GM21360 (cell line): ENCODE measurements at regions not wholly inside any gene's neighbourhood (a gene's known extent, or its start where the extent isn't known, plus 50 kb on each side); places are given as distances from the start of the nearest gene placed in this dataset.

Experiments used
- ATAC-seq: cut with Tn5 transposase; IDR thresholded peaks from one replicate; pipeline ENCODE4 v1.9.1; 2021; ENCODE audit warnings: mild to moderate bottlenecking, moderate library complexity; ENCODE audit not compliant: unreplicated experiment

DNA sequence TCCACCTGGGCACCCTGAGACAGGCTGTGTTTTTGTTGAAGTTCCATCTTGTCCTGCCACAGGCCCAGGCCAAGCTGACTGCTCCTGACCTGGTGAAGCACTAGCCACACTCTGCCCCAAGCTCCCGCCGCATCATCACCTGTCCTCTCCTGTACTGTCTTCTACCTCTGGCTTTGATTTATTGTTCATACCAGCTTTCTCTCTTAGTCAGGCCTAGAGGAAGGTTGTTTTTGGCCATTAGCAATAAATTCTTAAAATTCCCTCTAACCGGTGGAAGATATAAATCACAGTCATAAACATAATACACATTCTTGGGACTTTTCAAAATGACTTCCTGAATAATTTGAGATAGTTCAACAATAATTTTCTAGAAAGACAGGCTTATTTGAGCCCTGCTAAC lies 169.4 kb downstream of the DAD1 start:
- no peak for ATAC-seq

DNA sequence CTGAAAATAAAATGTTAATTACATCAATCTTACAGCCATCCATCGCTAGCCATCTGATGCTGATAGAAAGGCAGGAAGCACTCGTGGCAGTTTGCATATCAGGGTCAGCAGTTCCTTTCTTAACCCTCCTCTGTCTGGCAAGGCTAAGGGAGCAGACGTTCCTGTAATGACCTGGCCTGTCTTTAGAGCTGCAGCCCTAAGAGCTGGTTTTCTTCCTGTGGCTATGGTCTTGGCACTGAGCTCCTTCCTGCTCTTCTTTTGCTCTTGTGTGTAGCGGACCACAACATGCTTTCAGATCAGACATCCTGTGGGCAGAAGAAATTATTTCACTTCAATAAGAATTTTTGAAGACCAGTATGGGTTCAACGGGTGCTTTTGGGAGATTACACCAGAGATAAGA lies 170.4 kb downstream of the DAD1 start:
- ATAC-seq = no peak

DNA sequence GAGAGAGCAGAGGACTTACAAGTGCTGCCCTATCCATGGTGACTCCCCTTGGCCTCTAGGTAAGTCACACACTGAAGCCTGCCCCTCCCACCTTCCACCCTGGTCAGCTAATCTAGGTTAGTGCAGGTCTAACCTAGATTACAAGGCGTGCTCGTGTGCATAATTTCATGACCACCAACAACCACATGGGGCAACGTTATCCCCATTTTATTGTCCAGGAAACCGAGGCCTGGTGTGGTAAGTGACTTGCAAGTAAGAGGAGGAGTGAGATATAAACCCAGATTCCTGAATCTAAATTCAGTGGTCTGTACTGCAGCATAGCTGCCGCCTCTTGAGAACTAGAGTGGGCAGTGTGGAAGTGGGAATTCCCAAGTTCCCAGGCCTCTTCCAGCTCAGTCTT lies 171.1 kb downstream of the DAD1 start:
- no peak for ATAC-seq

DNA sequence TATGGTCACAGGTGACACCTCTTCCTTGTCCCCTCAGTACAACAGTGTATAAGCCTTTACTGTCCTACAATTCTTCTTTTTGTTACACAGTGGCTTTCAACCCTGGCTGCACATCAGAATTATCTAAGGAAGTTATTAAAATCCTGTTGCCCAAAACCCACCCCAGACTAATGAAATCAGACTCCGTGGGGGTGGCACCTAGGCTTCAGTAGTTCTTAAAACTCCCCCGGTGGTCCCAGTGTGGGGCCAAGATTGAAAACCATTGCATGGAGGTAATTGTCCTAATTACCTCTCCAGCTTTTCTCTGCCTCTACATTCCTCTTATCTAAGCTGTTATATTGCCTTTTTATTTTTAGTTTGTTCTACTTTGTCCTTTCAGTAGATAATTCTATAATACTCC lies 172.8 kb downstream of the DAD1 start:
- no peak for ATAC-seq

DNA sequence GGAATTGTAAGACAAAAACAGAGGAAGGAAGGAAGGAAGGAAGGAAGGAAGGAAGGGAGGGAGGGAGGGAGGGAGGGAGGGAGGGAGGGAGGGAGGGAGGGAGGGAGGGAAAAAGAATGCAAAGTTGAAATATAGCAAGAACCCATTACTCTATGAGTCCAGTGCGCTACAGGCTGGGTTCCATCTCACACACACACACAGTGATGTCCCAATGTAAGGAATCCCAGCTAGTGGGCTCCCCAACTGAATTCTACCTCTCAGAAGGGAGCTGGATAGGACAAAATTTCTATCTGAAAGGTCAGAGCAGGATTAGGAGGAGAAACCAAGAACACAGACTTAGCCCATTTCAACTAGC lies 173.4 kb downstream of the DAD1 start:
- ATAC-seq = no peak

DNA sequence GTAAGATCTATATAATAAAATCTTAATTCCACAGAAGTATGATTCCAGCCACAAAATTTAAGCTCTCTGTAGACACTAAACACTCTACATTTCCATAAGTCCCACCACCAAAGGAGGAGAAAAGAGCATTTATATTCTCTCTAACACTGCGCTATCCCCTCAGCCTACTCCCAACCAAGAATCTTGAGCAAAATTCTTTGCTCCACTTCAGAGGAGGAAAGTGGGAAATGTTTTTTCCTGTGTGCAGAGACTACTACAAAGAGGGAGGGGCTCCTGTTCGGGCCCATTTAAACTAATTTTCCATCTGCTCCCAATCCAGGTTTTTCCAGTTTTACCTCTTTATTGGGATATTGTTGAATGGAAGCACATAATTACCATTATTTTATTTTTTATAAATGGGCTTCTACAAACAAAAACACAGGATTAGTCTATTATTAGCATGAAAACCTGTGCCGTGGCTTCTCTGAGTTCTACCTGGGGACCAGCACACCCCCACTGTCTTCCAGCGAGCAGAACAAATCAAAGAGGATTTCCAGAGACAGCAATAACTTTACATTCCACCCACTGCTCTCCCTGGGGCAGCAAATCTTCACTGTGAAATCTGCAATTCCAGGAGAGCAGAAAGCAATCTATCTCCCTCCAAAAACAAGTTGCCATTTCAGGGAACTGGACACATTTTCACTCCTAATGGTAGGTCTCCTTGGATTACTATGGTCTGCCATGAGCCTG lies 174.0 kb downstream of the DAD1 start:
- no peak for ATAC-seq

DNA sequence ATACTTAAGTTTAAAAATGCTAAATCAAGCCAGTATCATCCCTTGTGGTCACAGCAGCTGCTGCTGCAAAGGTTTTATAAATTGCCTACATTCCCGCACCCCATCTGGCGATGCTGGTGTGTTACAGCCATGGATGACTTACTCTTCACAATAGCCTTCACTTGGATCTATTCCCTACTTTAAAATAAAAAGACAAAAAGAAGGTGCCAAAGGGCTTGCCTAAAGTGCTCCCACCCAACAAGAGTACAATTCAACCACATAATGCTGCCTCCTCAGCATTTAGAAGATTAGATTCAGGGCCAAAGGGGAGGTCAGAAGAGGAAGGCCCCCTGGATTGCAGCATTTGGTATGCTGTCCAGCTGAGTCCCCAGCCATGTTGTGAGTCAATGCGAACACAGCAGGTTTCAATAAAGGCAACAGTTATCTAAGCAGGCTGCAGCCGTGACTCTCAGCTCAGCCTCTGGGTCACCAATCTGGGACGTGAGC lies 176.1 kb downstream of the DAD1 start:
- no peak for ATAC-seq

DNA sequence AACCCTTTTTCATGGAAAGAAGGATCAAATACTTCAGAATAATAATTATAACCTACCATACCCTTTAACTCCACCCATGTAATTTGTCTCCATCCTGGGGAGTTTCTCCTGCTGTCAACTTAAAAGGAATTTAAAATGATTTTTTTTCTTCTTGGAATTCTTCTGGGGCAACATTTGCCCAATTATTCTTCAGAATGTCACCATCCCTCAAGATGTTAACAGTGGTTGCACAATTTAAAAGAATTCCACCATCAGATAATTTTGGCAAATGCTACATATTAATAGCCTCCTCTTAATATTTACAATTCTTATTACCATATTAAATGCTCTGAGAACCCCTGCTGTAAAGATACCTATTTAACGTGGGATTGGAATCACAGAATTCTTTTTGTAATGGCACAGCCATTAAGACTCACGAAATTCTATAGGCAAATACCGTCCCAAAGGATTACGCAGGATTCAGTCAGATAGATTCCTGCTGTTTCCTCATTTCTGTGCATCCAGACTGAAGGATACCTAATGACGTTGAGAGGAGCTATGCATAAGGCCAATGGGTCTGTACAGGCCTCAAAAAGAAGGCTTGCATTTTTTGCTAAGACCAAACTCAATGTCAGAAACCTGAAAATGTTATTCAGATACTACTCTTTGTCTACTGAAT lies 177.5 kb downstream of the DAD1 start:
- no peak for ATAC-seq

DNA sequence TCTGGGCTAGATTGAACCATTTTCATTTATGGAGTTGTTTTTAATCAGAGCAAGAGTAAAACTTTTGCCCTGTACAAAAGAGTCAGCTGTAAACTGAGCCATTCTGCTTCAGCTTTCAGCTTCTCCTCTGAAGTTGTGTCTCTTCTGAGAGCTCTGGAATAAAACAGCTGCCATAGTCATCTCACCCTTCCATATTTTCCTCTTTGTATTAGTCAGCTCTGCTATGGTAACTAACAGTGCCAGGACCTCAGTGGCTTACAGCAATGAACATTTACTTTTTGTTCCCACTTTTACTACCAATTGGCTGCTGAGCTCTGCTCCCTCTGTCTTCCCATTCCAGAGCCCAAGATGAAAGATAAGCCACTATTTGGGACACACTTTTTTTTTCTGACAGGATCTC lies 178.5 kb downstream of the DAD1 start:
- no peak for ATAC-seq

DNA sequence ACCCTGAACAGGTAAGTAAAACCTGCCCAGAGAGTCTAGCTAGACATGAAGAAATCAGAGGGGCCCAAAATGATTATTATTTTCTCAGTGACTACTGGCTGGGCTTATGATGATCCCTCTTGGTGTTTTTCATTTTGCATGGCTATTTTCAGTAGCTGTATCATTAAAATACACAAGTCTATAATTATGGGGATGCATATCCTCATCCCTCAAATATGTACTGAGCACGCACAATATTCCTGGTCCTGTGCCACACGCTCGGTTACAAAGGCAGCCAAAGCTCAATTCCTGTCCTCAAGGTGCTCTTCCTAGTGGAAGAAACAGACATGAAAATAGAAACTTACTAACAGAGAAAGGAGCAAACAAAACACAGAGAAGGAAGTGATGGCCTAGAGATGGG lies 180.0 kb downstream of the DAD1 start:
- ATAC-seq = no peak

DNA sequence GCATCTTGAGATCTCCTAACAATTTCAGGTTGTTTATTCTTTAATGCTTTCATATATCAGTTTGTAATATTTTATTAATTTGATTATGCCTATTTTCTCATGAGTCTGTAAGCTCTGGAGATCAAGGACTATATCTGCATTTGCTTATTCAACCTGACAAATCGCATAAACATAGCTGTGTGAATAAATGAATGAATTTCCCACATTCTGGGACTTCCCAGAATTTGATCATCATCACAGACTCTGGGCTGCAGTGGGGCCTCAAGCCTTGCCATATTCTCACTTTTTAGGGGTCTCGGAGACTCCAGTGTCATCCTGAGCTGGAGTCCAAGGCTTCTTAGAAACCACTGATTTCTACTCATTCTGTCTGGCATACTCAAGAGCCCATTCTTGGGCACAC lies 180.5 kb downstream of the DAD1 start:
- ATAC-seq = no peak

DNA sequence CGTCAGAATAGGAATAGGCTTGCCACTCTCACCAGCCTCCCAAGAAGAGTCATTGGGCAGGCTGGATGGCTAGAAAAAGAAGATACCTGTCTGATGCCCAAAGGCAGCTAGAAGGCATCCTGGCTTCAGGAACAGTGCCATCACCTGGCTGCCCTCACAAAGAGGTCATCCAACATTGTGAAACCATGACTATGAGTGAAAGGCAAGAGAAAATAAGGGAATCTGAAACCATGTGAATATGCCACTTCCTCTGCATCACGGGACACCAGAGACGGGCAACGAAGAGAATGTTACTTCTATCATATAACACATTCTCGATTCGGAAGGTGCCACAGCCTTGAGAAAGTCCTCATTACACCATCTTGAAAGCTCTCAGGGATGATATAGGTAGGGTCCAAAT lies 182.0 kb downstream of the DAD1 start:
- no peak for ATAC-seq

DNA sequence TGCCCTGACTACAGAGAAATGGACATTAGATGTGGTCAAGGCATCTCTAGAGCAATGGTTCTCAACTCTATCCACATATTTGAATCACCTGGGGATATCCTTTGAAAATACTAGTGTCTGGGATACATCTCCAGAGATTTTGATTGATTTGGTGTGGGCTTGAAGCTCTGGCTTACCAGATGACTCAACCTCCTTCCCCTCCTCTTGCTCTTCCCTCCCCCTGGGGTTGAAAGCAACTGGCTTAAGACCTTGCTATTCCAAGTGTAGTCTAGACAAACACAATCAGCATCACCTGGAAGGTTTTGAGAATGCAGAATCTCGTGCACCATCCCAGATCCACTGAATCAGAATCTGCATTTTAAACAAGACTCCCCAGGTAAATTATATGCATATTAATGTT lies 183.8 kb downstream of the DAD1 start:
- no peak for ATAC-seq

DNA sequence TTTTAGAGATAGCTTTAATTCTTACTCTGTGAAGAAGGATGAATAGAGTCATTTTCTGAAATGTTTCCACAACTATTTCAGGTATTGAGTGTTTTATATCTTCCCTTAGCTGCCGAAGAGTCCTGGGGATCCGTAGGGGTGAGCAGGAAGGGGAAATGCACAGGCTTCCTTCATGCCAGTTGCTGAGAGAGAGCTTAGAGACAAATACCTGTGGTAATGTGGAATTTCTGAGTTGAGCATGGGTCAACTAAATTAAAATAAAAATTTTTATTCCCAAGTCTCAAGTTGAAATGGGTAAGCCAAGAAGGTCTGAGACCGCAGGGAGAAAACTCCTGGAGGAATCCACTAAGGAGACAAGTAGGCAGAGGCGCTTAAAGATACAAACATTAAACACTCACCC lies 185.7 kb downstream of the DAD1 start:
- ATAC-seq = no peak

DNA sequence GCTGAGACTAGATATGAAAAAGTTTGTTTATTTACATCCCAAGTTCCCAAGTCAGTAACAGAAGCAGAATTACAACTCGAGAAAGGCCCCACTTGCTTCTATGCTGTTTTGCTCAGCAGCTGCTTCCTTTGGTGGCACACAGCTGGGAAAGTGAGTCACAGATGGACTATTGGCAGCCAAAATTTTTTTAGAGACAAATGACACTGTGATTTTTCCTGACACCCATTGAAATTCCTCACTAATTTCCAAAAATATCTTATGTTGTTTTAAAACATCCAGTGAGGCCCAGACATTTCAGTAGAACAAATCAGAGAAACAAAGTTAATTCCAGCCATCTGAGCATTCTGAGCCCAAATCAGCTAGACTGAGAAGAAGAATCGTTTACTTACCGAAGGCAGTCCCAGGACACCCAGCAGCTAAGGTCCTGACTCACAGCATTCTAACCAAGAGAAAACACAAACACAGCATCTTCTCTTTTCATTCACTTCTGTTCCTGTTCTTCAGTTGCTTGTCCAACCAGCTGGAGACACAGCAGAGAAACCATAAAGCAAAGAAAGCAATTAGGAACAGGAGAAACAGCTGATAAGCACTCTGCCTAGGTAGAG lies 188.3 kb downstream of the DAD1 start:
- ATAC-seq = no peak

DNA sequence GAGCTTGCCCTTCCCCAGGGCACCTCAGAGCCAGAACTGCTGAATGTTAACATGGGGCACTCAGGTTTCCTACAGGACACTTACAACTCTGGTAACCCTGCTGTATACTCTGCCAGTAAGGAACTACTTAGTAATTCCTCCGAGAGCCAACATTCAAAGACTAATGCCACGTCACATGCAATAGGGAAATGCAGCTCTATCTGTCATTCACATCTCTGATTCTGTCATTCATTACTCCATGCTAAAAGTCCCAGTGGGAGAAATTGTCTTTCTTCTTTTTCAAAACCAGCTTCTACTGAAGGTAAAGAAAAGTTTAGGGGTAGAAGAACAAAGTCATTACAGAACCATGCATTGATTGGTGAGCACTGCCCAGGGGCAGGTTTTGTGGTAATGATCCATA lies 189.2 kb downstream of the DAD1 start:
- ATAC-seq = no peak

DNA sequence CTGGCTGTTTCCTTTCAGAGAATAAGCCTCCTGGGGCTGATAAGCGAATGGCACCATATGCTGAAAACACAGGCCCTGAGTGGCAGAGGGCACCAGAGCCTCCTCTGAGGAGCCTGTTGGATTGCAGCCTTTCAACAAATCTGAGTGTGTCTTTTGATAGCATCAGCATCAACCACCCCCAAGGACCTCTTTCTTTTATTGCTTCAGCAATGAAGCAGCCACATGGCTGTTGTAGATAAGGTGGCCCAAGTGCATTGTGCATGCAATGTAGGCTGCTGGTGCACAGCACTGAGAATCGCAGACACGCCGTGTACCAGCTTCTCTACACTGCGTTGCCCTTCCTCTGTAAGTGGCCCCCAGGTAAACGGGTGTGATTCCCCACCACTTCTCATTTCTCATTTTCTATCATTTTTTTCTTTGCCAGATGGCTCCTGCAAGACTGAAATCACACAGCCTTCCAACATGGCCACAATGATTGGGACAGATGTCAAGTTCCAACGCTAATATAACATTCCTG lies 191.7 kb downstream of the DAD1 start:
- no peak for ATAC-seq

DNA sequence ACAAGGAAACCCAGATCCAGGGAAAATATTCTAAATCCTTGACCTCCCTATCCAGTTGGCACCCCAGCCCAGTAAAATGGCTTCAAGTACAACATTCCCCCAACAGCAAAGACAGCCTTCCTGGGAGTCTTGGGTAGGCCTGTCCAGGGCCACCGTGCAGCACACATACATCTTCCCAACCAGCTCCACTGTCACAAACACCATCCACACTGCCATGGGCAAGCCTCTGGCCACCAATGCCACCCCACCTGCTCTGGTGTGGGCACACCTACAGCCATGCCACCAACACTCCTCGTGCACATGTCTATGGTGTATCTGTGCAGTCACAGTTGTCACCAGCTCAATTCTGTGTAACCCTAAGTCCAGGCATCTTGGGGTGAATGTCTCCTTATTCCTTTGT lies 193.2 kb downstream of the DAD1 start:
- ATAC-seq = no peak

DNA sequence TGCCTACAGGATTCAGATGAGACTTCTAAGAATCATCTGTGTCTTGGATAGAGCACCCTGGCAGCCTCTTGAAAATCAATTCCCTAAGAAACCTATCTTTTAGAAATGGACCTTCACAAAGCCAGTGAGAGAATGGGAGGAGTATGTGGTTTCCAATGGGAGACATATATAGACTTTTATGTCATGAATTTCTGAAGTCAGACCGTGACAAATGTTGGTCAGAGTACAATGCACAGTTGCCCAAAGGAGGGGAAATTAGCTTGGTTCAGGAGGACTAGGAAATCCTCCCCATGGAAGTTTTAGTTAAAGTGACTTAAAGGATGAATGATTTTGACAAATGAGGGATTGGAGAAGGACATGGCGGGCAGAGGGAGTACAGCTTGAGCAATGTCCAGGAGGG lies 194.4 kb downstream of the DAD1 start:
- ATAC-seq = no peak

DNA sequence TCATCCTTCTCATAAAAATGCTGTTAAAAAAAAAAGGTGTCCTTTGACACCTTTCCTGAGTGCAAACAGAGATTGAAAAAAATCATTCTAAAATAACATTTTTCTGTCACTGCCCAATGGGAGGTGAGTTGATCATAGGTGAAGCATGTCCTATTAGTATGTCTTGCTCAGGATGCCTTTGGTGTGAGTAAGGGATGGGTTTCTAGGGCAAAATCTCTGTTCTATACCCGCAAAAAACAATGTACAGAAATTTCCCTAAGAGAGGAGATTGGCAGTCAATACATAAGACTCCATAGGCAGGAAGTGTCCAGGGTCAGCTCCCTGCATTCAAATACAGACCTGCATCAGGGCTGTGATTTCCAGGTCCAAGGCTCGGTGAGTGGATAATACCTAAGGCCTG lies 195.2 kb downstream of the DAD1 start:
- ATAC-seq = no peak

DNA sequence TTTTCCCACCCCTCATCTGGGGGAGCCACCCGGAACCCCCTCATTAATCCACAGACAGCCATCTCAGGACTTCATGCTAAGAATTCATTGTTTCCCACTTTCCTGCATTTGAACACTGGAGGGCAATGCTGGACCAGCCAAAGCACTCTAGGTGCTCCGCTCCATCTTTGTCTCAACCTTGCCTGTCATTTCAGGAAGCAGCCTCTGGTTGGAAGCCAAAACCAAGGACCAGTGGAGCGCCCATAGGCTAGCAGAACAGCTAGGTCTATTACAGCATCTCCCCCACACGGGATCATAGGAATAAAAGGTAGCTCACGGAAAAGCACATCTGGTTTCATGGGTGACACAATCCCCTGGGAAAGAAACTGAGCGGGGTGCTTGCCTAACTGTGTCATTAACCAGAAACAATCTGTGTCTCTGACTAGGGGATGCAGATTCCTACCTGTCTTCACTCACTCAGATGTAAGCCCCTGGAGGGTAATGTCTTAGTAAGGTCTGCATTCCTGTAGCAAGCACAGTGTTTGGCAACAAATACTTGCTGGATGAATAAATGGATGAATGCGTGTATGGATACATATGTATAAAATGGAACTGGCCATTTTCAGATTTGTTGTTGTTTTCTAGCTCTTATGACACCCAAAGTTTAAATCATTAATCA lies 197.0 kb downstream of the DAD1 start:
- no peak for ATAC-seq
